ENCODE measurements at regions not wholly inside any gene's neighbourhood (a gene's known extent, or its start where the extent isn't known, plus 50 kb on each side); places are given as distances from the start of the nearest gene placed in this dataset.
A peak's percentile ranks its signal among the peaks of the same experiment; 100 is the strongest.

- TF ChIP-seq ZNF687 (IDR thresholded peaks at IDR 0.05) (peak; percentile 37; the same call in 1 of the 2 replicates), HCFC1 (IDR thresholded peaks at IDR 0.05; ENCODE audit: low read length) (no peak), HDGF (IDR thresholded peaks at IDR 0.05) (no peak), TAF1 (IDR thresholded peaks at IDR 0.05; ENCODE audit: borderline replicate concordance, low read depth, low read length) (no peak), NR2F1 (conservative IDR thresholded peaks at IDR 0.05) (no peak), BMI1 (IDR thresholded peaks at IDR 0.05; ENCODE audit: borderline replicate concordance) (no peak), EGR1 (IDR thresholded peaks at IDR 0.05; ENCODE audit: borderline replicate concordance in 1 of 2, low read depth in 2 of 2, low read length in 2 of 2) (0 out of 3 replicates have a peak, but pooled peaks of 1 of the 2 experiments have one; percentile 18), SPI1 (IDR thresholded peaks at IDR 0.05; ENCODE audit: borderline replicate concordance, insufficient read depth, low read depth, low read length) (no peak)
Measured at GRCh38 chr2:136247204-136247950, 129.4 kb upstream of the CXCR4 start (continued).

All from GM12878 (cell line).